ENCODE measurements at regions not wholly inside any gene's neighbourhood (a gene's known extent, or its start where the extent isn't known, plus 50 kb on each side); places are given as distances from the start of the nearest gene placed in this dataset.

DNA sequence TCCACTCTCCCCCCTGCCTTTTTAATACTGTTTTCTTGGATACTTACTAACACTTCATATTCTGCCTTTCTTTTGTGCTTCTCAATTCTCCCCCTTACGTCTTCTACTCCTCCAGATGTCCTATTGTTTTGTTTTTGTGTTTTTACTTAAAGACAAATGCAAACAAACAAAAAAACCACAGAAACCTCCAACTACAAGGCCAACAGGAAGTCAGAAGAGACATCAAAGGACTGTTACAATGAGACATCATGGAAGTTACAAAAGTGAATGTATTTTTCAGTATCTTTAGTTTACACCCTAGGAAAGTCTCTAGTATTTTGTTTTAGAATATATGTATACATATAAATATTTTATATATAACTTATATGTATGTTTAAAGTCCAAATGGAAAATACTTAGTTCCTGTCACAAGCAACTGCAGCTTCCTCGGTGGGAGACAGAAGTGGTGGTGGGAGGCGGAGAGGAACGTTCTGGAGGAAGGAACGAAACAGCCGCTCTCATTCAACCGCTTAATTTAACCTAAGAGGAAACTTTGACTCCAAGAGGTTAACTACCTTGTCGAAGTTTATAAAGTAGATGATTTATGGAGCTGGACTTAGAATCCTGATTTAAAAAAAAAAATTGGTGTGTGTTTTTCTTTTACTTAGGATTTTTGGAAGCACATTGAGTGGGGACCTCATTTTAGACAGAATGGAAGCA, 168.9 kb upstream of the PDE10A start:
- TF ChIP-seq EZH2 (IDR thresholded peaks at IDR 0.05): no peak
- no peak for TF ChIP-seq CTCF (IDR thresholded peaks at IDR 0.05)
